HEK293 (cell line): ENCODE measurements at regions not wholly inside any gene's neighbourhood (a gene's known extent, or its start where the extent isn't known, plus 50 kb on each side); places are given as distances from the start of the nearest gene placed in this dataset.

Experiments
- CTCF ChIA-PET: fragments of 350-600 bp; formaldehyde crosslinking; extraction: SDS; loops from one replicate; lab custom pipeline; 2021; ENCODE audit warnings: antibody characterized with exemption; lab: Yijun Ruan, JAX
- POLR2A ChIA-PET: fragments of 300-600 bp; formaldehyde crosslinking; extraction: SDS; loops from one replicate; lab custom pipeline; 2020; ENCODE audit warnings: antibody characterized with exemption, inconsistent platforms; lab: Yijun Ruan, JAX
- H3K27ac ChIP-seq: fragments of 200-500 bp; sonication (Bioruptor generic); 2 replicates; pipeline ENCODE4 v1.5.1; 2014; ENCODE audit warnings: low read depth, low read length, control low read depth, inconsistent platforms; ENCODE audit errors: extremely low read depth
- H3K36me3 ChIP-seq, 2 experiments: fragments of 200-500 bp in 1 of 2; sonication (Bioruptor generic) in 1 of 2; 1 replicate in 1 of 2; 2 replicates in 1 of 2; pipeline ENCODE4 v1.5.1; 2014 to 2017; ENCODE audit warnings: inconsistent platforms in 2 of 2, low read length in 2 of 2; ENCODE audit not compliant: control insufficient read depth in 2 of 2, insufficient read depth in 1 of 2
- H3K4me1 ChIP-seq: fragments of 200-500 bp; sonication (Bioruptor generic); 2 replicates; pipeline ENCODE4 v1.5.1; 2014; ENCODE audit warnings: mild to moderate bottlenecking, low read length, inconsistent platforms; ENCODE audit not compliant: control insufficient read depth, insufficient read depth
- H3K4me3 ChIP-seq: 2 replicates; pipeline ENCODE4 v1.5.1; 2011; ENCODE audit warnings: low read depth, mild to moderate bottlenecking, control low read depth, low read length, moderate library complexity
- H3K9me3 ChIP-seq: fragments of 200-500 bp; sonication (Bioruptor generic); 2 replicates; pipeline ENCODE4 v1.5.1; 2014; ENCODE audit warnings: low read depth, low read length, inconsistent platforms; ENCODE audit not compliant: control insufficient read depth, insufficient read depth
- FEZF1 ChIP-seq: fragments of 450-650 bp; formaldehyde crosslinking; IDR thresholded peaks from 2 replicates; pipeline ENCODE4 v1.5.1; 2016; ENCODE audit warnings: missing biosample characterization, missing genetic modification characterization
- GLI4 ChIP-seq: fragments of 450-650 bp; formaldehyde crosslinking; IDR thresholded peaks from 2 replicates; pipeline ENCODE4 v1.5.1; 2016; ENCODE audit warnings: missing biosample characterization, missing genetic modification characterization
- OSR2 ChIP-seq: fragments of 450-650 bp; formaldehyde crosslinking; IDR thresholded peaks from 2 replicates; pipeline ENCODE4 v1.5.1; 2016; ENCODE audit warnings: missing biosample characterization, missing genetic modification characterization
- PRDM1 ChIP-seq: fragments of 450-650 bp; formaldehyde crosslinking; IDR thresholded peaks from 2 replicates; pipeline ENCODE4; 2016; ENCODE audit warnings: missing biosample characterization, missing genetic modification characterization
- RBAK ChIP-seq: fragments of 450-650 bp; formaldehyde crosslinking; IDR thresholded peaks from 2 replicates; pipeline ENCODE4 v1.5.1; 2016; ENCODE audit warnings: missing biosample characterization, missing genetic modification characterization
- ZNF121 ChIP-seq: fragments of 450-650 bp; formaldehyde crosslinking; IDR thresholded peaks from 2 replicates; pipeline ENCODE4 v1.5.1; 2016; ENCODE audit warnings: missing biosample characterization, missing genetic modification characterization
- ZNF157 ChIP-seq: fragments of 450-650 bp; formaldehyde crosslinking; IDR thresholded peaks from 2 replicates; pipeline ENCODE4 v1.5.1; 2016; ENCODE audit warnings: missing biosample characterization, missing genetic modification characterization
- ZNF23 ChIP-seq: fragments of 450-650 bp; formaldehyde crosslinking; IDR thresholded peaks from 2 replicates; pipeline ENCODE4 v1.5.1; 2016; ENCODE audit warnings: missing biosample characterization, missing genetic modification characterization, borderline replicate concordance
- ZNF24 ChIP-seq: fragments of 450-650 bp; formaldehyde crosslinking; IDR thresholded peaks from 2 replicates; pipeline ENCODE4 v1.5.1; 2016; ENCODE audit warnings: missing biosample characterization, missing genetic modification characterization
- ZNF404 ChIP-seq: fragments of 450-650 bp; formaldehyde crosslinking; IDR thresholded peaks from 2 replicates; pipeline ENCODE4 v1.5.1; 2017; ENCODE audit warnings: missing biosample characterization, missing genetic modification characterization
- ZNF548 ChIP-seq: fragments of 450-650 bp; formaldehyde crosslinking; IDR thresholded peaks from 2 replicates; pipeline ENCODE4 v1.5.1; 2016; ENCODE audit warnings: missing biosample characterization, missing genetic modification characterization
- ZNF549 ChIP-seq: fragments of 450-650 bp; IDR thresholded peaks from 2 replicates; pipeline ENCODE4 v1.5.1; 2018; ENCODE audit warnings: missing biosample characterization, missing genetic modification characterization, mild to moderate bottlenecking, inconsistent platforms, moderate library complexity
- ZNF623 ChIP-seq: fragments of 450-650 bp; formaldehyde crosslinking; IDR thresholded peaks from 2 replicates; pipeline ENCODE4 v1.5.1; 2016; ENCODE audit warnings: missing biosample characterization, missing genetic modification characterization
- ZNF629 ChIP-seq: fragments of 450-650 bp; formaldehyde crosslinking; IDR thresholded peaks from 2 replicates; pipeline ENCODE4 v1.5.1; 2017; ENCODE audit warnings: missing biosample characterization, missing genetic modification characterization
- ZNF654 ChIP-seq: fragments of 450-650 bp; formaldehyde crosslinking; IDR thresholded peaks from 2 replicates; pipeline ENCODE4 v1.5.1; 2016; ENCODE audit warnings: low read depth, missing biosample characterization, missing genetic modification characterization
- ZNF660 ChIP-seq: fragments of 450-650 bp; IDR thresholded peaks from 2 replicates; pipeline ENCODE4 v1.5.1; 2018; ENCODE audit warnings: missing biosample characterization, mild to moderate bottlenecking, missing genetic modification characterization
- ZNF664 ChIP-seq: fragments of 450-650 bp; formaldehyde crosslinking; IDR thresholded peaks from 2 replicates; pipeline ENCODE4 v1.5.1; 2016; ENCODE audit warnings: missing biosample characterization, missing genetic modification characterization
- ZNF670 ChIP-seq: fragments of 450-650 bp; formaldehyde crosslinking; IDR thresholded peaks from 2 replicates; pipeline ENCODE4 v1.5.1; 2016; ENCODE audit warnings: missing biosample characterization, missing genetic modification characterization, low read depth
- TF ChIP-seq, protein P1 (sequence below): IDR thresholded peaks from 2 replicates; pipeline ENCODE4 v1.6.1; 2011; ENCODE audit warnings: mild to moderate bottlenecking, low read depth, low read length, borderline replicate concordance
- TF ChIP-seq, protein P2 (sequence below): fragments of 450-650 bp; formaldehyde crosslinking; IDR thresholded peaks from 2 replicates; pipeline ENCODE4 v1.5.1; 2016; ENCODE audit warnings: missing biosample characterization, missing genetic modification characterization
- TF ChIP-seq, protein P3 (sequence below): fragments of 450-650 bp; formaldehyde crosslinking; IDR thresholded peaks from 2 replicates; pipeline ENCODE4 v1.5.1; 2016; ENCODE audit warnings: missing biosample characterization, missing genetic modification characterization
- TF ChIP-seq, protein P4 (sequence below): fragments of 450-650 bp; formaldehyde crosslinking; IDR thresholded peaks from 2 replicates; pipeline ENCODE4 v1.5.1; 2017; ENCODE audit warnings: missing biosample characterization, missing genetic modification characterization
- TF ChIP-seq, protein P5 (sequence below): fragments of 450-650 bp; formaldehyde crosslinking; IDR thresholded peaks from 2 replicates; pipeline ENCODE4 v1.5.1; 2016; ENCODE audit warnings: missing biosample characterization, missing genetic modification characterization

DNA sequence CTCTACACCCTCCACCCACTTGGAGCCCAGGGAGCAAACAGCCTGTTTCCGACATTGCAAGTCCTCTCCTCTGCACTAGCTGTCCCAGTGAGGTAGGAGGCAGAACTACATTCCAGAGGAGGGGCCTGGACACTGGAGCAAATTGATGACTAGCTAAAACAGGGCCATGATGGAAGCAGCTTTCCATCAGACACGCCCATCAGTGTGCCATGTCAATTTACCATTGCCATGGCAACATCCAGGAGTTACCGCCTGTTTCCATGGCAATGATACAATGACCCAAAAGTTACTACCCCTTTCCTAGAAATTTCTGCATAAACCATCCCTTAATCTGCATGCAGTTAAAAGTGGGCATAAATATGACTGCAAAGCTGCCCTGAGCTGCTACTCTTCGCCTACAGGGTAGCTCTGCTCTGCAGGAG, 647.1 kb downstream of the PTPRU start (continued):
- TF ChIP-seq, protein P1, sequence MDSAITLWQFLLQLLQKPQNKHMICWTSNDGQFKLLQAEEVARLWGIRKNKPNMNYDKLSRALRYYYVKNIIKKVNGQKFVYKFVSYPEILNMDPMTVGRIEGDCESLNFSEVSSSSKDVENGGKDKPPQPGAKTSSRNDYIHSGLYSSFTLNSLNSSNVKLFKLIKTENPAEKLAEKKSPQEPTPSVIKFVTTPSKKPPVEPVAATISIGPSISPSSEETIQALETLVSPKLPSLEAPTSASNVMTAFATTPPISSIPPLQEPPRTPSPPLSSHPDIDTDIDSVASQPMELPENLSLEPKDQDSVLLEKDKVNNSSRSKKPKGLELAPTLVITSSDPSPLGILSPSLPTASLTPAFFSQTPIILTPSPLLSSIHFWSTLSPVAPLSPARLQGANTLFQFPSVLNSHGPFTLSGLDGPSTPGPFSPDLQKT: no peak
- TF ChIP-seq, protein P2, sequence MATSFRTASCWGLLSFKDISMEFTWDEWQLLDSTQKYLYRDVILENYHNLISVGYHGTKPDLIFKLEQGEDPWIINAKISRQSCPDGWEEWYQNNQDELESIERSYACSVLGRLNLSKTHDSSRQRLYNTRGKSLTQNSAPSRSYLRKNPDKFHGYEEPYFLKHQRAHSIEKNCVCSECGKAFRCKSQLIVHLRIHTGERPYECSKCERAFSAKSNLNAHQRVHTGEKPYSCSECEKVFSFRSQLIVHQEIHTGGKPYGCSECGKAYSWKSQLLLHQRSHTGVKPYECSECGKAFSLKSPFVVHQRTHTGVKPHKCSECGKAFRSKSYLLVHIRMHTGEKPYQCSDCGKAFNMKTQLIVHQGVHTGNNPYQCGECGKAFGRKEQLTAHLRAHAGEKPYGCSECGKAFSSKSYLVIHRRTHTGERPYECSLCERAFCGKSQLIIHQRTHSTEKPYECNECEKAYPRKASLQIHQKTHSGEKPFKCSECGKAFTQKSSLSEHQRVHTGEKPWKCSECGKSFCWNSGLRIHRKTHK: no peak
- no peak for TF ChIP-seq ZNF549
- no peak for TF ChIP-seq FEZF1 (tag by site-specific recombination)
- no peak for TF ChIP-seq ZNF404 (tag by site-specific recombination)
- TF ChIP-seq ZNF664: no peak
- TF ChIP-seq, all 188 proteins: peak for 0

DNA sequence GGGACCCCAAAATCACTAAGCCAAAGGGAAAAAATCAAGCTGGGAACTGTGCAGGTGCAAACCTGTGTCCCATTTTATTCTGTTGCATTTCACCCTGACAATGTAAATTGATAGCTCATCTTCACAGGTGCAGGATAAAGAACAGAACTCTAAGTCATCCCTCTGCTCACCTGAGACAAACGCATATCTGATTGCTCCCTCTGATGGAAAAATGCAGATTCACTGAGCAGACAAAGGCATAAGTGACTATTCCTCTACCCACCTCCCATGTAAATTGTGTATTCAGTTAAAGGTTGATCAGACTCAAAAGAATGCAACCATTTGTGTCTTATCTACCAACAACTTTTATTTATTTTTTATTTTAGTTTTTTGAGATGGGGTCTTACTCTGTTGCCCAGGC, 644.2 kb downstream of the PTPRU start:
- Histone ChIP-seq H3K27ac (no peak overlapping the region), H3K4me3 (no peak overlapping the region), H3K36me3 (no peaks in the 10 kb centered on the region), H3K9me3 (no peaks in the 10 kb centered on the region), H3K4me1 (no peaks in the 10 kb centered on the region)
- ChIA-PET CTCF (interaction anchor here (0.7 kb wide), 2 partner anchors 205 to 1200 kb away, joined by 4 to 5 read pairs; no protein-coding TSS in a partner anchor), POLR2A (no interaction called here)
- TF ChIP-seq GLI4: no peak
- TF ChIP-seq RBAK (tag by site-specific recombination): no peak
- no peak for TF ChIP-seq ZNF629 (tag by site-specific recombination)
- TF ChIP-seq ZNF670: no peak
- TF ChIP-seq, protein P3, sequence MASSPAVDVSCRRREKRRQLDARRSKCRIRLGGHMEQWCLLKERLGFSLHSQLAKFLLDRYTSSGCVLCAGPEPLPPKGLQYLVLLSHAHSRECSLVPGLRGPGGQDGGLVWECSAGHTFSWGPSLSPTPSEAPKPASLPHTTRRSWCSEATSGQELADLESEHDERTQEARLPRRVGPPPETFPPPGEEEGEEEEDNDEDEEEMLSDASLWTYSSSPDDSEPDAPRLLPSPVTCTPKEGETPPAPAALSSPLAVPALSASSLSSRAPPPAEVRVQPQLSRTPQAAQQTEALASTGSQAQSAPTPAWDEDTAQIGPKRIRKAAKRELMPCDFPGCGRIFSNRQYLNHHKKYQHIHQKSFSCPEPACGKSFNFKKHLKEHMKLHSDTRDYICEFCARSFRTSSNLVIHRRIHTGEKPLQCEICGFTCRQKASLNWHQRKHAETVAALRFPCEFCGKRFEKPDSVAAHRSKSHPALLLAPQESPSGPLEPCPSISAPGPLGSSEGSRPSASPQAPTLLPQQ (tag by site-specific recombination): no peak
- no peak for TF ChIP-seq ZNF660
- no peak for TF ChIP-seq ZNF23 (tag by site-specific recombination)
- TF ChIP-seq ZNF121 (tag by site-specific recombination): no peak
- no peak for TF ChIP-seq OSR2 (tag by site-specific recombination)
- TF ChIP-seq, protein P4, sequence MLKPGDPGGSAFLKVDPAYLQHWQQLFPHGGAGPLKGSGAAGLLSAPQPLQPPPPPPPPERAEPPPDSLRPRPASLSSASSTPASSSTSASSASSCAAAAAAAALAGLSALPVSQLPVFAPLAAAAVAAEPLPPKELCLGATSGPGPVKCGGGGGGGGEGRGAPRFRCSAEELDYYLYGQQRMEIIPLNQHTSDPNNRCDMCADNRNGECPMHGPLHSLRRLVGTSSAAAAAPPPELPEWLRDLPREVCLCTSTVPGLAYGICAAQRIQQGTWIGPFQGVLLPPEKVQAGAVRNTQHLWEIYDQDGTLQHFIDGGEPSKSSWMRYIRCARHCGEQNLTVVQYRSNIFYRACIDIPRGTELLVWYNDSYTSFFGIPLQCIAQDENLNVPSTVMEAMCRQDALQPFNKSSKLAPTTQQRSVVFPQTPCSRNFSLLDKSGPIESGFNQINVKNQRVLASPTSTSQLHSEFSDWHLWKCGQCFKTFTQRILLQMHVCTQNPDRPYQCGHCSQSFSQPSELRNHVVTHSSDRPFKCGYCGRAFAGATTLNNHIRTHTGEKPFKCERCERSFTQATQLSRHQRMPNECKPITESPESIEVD: no peak

DNA sequence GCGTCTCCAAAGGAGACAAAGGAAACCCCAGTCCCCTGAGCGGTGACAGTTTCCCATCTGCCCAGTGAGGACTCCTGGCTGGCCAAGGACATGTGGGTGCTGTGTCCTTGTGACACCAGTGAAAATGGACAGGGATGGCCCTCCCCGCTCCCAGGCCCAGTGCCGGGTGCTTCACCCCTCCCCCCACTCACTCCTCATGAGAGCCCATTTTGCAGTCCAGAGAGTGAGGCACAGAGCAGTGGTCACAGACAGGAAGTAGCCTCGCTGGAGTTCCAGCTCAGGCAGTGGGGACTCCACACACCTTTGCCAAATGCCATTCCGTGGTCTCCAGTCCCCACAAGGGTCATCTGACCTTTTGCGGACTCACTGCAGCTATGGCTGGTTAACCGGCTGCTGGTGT, 642.9 kb downstream of the PTPRU start:
- no peak overlapping the region for H3K27ac ChIP-seq
- H3K4me1 ChIP-seq: no peaks in the 10 kb centered on the region
- ChIA-PET POLR2A (no interaction called here), CTCF (interaction anchor here (0.7 to 0.9 kb wide), 2 partner anchors 10 to 11 kb away, joined by 3 read pairs; no protein-coding TSS in a partner anchor)
- H3K4me3 ChIP-seq: no peak overlapping the region
- no peaks in the 10 kb centered on the region for H3K9me3 ChIP-seq
- TF ChIP-seq ZNF24 (no peak), ZNF654 (tag by site-specific recombination) (no peak), ZNF157 (tag by site-specific recombination) (no peak), ZNF548 (tag by site-specific recombination) (no peak), PRDM1 (tag by site-specific recombination) (no peak), ZNF623 (tag by site-specific recombination) (no peak)
- TF ChIP-seq, protein P5, sequence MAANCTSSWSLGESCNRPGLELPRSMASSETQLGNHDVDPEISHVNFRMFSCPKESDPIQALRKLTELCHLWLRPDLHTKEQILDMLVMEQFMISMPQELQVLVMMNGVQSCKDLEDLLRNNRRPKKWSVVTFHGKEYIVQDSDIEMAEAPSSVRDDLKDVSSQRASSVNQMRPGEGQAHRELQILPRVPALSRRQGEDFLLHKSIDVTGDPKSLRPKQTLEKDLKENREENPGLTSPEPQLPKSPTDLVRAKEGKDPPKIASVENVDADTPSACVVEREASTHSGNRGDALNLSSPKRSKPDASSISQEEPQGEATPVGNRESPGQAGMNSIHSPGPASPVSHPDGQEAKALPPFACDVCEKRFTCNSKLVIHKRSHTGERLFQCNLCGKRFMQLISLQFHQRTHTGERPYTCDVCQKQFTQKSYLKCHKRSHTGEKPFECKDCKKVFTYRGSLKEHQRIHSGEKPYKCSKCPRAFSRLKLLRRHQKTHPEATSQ (tag by site-specific recombination): no peak
- no peaks in the 10 kb centered on the region for H3K36me3 ChIP-seq
